ENCODE measurements at regions not wholly inside any gene's neighbourhood (a gene's known extent, or its start where the extent isn't known, plus 50 kb on each side); places are given as distances from the start of the nearest gene placed in this dataset.

DNA sequence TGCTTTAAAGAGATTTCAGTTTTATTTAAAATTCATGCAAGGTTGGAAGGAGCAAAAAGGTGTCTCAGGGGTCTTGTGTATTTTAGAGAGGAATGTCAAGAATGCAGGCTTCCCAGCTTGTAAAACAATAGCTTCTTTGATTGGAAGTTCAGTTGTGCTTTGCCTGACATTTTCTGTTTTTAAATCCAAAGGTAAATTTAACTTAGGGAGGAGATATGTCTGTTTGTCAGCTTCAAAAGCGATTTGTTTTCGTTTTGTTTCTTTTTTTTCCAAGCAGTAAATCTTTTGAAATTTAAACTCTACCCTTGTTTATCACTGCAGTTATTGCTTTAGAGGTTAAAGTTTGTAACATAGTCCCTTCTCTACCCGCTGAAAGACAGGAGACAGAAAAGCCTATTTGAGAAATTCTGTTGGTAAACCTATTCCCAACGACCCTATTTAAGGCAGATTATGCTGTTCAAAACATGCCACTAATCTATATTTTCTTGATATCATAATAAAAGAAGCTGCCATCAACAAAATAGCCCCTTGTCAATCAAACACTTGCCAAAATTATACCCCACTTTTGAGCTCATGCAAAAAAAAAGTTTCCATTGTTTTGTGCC, 639.6 kb downstream of the IRS1 start:
- TF ChIP-seq EZH2 (IDR thresholded peaks at IDR 0.05; ENCODE audit: insufficient read depth, poor library complexity, severe bottlenecking) (no peak), EZH2phosphoT487 (IDR thresholded peaks at IDR 0.05; ENCODE audit: insufficient read depth, low read depth) (no peak)

All from GM23248 (cell line).